Caco-2 (cell line): ENCODE measurements at regions not wholly inside any gene's neighbourhood (a gene's known extent, or its start where the extent isn't known, plus 50 kb on each side); places are given as distances from the start of the nearest gene placed in this dataset.

ENCODE experiments used
- BruUV-seq: library from RNA; stranded (reverse); fragments of 400-500 nt; replicated peaks from 2 replicates; lab custom pipeline; 2021; lab: Mats Ljungman, UMichigan
- CTCF ChIA-PET: fragments of 300-600 bp; sonication (Branson Sonifier 250); formaldehyde crosslinking; loops from one replicate; lab custom pipeline; 2022; ENCODE audit warnings: antibody characterized with exemption; lab: Charles Lee
- POLR2A ChIA-PET: fragments of 300-600 bp; sonication (Branson Sonifier 250); formaldehyde crosslinking; loops from one replicate; lab custom pipeline; 2022; ENCODE audit warnings: antibody characterized with exemption; lab: Charles Lee
- DNase-seq, 2 experiments: peaks; one replicate each; pipeline versions ENCODE4 v3.0.0 to v3.0.0-alpha.2; 2020 to 2022
- H3K27me3 ChIP-seq: replicated peaks from 2 replicates; pipeline ENCODE4 v1.6.0; 2011; ENCODE audit warnings: low read length; ENCODE audit not compliant: control insufficient read depth, insufficient read depth
- H3K36me3 ChIP-seq: 2 replicates; pipeline ENCODE4 v1.5.1; 2011; ENCODE audit warnings: low read length; ENCODE audit not compliant: control insufficient read depth, insufficient read depth
- H3K4me1 ChIP-seq: fragments of 250-450 bp; sonication (Bioruptor Pico); 2 replicates; pipeline ENCODE4 v1.5.1; 2020; ENCODE audit warnings: mild to moderate bottlenecking
- H3K4me3 ChIP-seq: 2 replicates; pipeline ENCODE4 v1.5.1; 2011; ENCODE audit warnings: low read depth, mild to moderate bottlenecking, control low read depth, low read length
- H3K9me3 ChIP-seq: fragments of 250-450 bp; sonication (Bioruptor Pico); 2 replicates; pipeline ENCODE4 v1.5.1; 2020; ENCODE audit warnings: mild to moderate bottlenecking, moderate library complexity
- H3K27ac Mint-ChIP-seq: one replicate; pipeline ENCODE4 v1.8.0; 2022; ENCODE audit warnings: mixed read lengths; ENCODE audit not compliant: unreplicated experiment
- H3K27me3 Mint-ChIP-seq: one replicate; pipeline ENCODE4 v1.8.0; 2022; ENCODE audit warnings: mixed read lengths; ENCODE audit not compliant: insufficient read depth, unreplicated experiment
- H3K36me3 Mint-ChIP-seq: one replicate; pipeline ENCODE4 v1.8.0; 2022; ENCODE audit warnings: mild to moderate bottlenecking, mixed read lengths; ENCODE audit not compliant: insufficient read depth, unreplicated experiment
- H3K4me1 Mint-ChIP-seq: one replicate; pipeline ENCODE4 v1.8.0; 2022; ENCODE audit warnings: low read depth, mixed read lengths; ENCODE audit not compliant: unreplicated experiment
- H3K4me3 Mint-ChIP-seq: one replicate; pipeline ENCODE4 v1.8.0; 2022; ENCODE audit warnings: mild to moderate bottlenecking, moderate library complexity, mixed read lengths; ENCODE audit not compliant: unreplicated experiment
- H3K9me3 Mint-ChIP-seq: one replicate; pipeline ENCODE4 v1.8.0; 2022; ENCODE audit warnings: mixed read lengths; ENCODE audit not compliant: unreplicated experiment
- intact Hi-C: fragments of 100-400 bp; cut with micrococcal nuclease; formaldehyde crosslinking; loops from one replicate; pipeline ENCODE4 v1.10.0; 2022; ENCODE audit not compliant: unreplicated experiment
- TF ChIP-seq, protein P1 (sequence below), 2 experiments: fragments of 200-600 bp in 1 of 2; IDR thresholded peaks; 1 replicate in 1 of 2; 2 replicates in 1 of 2; pipeline versions ENCODE4 v1.5.1 to v1.8.0; 2011 to 2022; ENCODE audit warnings: antibody characterized with exemption in 1 of 2, control low read depth in 1 of 2, inconsistent platforms in 1 of 2, low read depth in 1 of 2, low read length in 1 of 2, mild to moderate bottlenecking in 1 of 2, moderate library complexity in 1 of 2; ENCODE audit not compliant: insufficient read depth in 1 of 2, severe bottlenecking in 1 of 2, unreplicated experiment in 1 of 2

DNA sequence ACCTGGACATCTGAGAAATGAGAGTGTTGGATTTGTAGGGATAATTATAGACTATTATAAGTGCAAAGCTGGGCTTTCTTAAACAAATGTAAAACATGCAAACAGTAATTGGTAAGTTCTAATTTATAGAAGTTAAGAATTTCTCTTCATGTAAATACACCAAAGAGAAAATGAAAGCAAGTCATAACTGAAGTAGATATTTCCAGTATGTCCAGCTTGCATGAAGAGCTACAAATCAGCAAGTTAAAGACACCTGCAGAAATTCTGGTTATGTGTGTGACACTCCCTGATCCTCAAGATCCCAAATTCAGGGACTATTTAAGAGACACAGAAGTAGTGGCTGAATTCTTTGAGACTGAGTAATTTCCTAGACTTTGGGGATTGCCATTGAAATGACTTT is 308.9 kb downstream of the TLE4 start:
- no peak overlapping the region for H3K4me3 ChIP-seq
- no TSS peak for BruUV-seq
- Mint-ChIP-seq H3K36me3 (no peaks in the 10 kb centered on the region), H3K9me3 (no peaks in the 10 kb centered on the region), H3K27ac (no peak overlapping the region), H3K27me3 (peaks cover 2% of the 10 kb centered on the region), H3K4me3 (no peak overlapping the region), H3K4me1 (no peaks in the 10 kb centered on the region)
- no peaks in the 10 kb centered on the region for H3K36me3 ChIP-seq
- TF ChIP-seq, protein P1, sequence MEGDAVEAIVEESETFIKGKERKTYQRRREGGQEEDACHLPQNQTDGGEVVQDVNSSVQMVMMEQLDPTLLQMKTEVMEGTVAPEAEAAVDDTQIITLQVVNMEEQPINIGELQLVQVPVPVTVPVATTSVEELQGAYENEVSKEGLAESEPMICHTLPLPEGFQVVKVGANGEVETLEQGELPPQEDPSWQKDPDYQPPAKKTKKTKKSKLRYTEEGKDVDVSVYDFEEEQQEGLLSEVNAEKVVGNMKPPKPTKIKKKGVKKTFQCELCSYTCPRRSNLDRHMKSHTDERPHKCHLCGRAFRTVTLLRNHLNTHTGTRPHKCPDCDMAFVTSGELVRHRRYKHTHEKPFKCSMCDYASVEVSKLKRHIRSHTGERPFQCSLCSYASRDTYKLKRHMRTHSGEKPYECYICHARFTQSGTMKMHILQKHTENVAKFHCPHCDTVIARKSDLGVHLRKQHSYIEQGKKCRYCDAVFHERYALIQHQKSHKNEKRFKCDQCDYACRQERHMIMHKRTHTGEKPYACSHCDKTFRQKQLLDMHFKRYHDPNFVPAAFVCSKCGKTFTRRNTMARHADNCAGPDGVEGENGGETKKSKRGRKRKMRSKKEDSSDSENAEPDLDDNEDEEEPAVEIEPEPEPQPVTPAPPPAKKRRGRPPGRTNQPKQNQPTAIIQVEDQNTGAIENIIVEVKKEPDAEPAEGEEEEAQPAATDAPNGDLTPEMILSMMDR (IDR thresholded peaks at IDR 0.05; ENCODE audit: insufficient read depth in 1 of 2, low read depth in 1 of 2, low read length in 1 of 2, severe bottlenecking in 1 of 2, unreplicated experiment in 1 of 2): no peak
- H3K27me3 ChIP-seq: no peaks in the 10 kb centered on the region
- DNase-seq: no peak
- ChIA-PET POLR2A (no interaction called here), CTCF (no interaction called here)
- no peaks in the 10 kb centered on the region for H3K9me3 ChIP-seq
- intact Hi-C loops: no loop called here
- H3K4me1 ChIP-seq: no peaks in the 10 kb centered on the region

DNA sequence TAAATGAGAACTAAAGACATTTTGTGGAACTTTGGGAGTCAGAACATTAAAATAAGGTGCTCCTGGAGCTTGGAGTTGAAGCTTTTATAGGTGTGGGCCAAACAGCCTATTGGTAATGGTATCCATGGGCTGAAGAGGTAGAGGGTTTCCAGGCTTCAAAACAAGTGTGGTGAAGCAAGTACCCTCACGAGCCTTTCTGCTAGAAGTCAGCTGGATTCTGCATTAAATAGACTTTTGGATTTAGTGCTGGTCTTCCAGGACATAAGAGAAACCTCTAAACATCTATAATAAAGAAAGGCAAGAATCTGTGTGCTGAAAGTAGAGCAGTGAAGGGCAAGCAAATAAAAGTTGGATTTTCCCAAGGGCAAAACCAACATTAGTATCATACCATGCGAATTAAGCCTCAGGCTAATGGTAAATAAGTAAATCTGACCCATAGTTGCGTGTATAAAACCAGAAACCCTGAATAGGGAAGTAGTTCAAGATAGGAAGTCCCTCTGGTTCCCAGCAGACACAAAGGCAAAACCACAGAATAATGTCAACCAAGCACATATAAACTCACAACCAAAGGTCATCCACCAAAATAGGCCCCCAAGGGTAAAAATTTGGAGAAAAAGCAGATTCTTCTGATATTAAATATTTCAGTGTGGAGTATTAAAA is 306.3 kb downstream of the TLE4 start:
- no peak overlapping the region for H3K27ac Mint-ChIP-seq

DNA sequence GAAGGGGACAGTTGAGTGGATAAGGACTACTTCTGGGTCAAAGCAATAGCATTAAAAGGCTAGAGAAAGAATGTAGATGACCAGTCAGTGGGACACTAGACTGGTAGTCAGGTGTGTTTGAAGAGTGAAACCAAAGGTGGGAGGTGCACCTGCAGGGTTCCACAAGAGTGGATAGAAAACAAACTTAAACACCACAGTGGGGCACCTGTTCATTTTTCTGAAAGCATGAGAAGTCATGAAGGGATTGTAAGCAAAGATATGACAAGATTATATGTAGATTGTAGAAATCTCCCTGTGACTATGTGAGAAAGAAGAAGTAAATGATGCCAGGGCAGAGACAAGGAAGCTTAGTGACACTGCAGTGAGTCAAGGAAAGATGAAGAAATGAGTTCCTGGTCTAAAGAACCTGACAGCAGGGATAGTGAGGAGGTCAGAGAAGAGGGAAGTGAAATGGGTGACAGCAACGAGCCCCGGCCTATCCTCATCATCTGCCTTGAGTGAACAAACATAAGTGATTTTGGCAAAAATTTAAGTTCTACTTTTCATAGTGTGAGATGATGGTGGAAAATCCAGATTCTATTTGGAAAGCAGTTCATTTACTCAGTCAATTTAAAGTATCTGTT is 296.9 kb downstream of the TLE4 start:
- POLR2A ChIA-PET: no interaction called here
- no peak overlapping the region for H3K4me3 Mint-ChIP-seq

More for the DNA sequence above, 306.3 kb downstream of the TLE4 start:
- no peak for DNase-seq
- Histone ChIP-seq H3K36me3 (no peaks in the 10 kb centered on the region), H3K27me3 (no peaks in the 10 kb centered on the region), H3K4me3 (no peak overlapping the region), H3K9me3 (no peaks in the 10 kb centered on the region), H3K4me1 (no peaks in the 10 kb centered on the region)
- intact Hi-C loops: no loop called here
- no TSS peak for BruUV-seq
- Mint-ChIP-seq H3K27me3 (peaks cover 2% of the 10 kb centered on the region), H3K9me3 (no peaks in the 10 kb centered on the region), H3K4me1 (no peaks in the 10 kb centered on the region), H3K4me3 (no peak overlapping the region), H3K36me3 (no peaks in the 10 kb centered on the region)
- TF ChIP-seq, protein P1 (IDR thresholded peaks at IDR 0.05; ENCODE audit: insufficient read depth in 1 of 2, low read depth in 1 of 2, low read length in 1 of 2, severe bottlenecking in 1 of 2, unreplicated experiment in 1 of 2): no peak
- ChIA-PET CTCF (no interaction called here), POLR2A (no interaction called here)

More for the DNA sequence above, 296.9 kb downstream of the TLE4 start:
- no peak overlapping the region for H3K27ac Mint-ChIP-seq
- no TSS peak for BruUV-seq
- H3K36me3 Mint-ChIP-seq: no peaks in the 10 kb centered on the region
- H3K4me1 ChIP-seq: no peaks in the 10 kb centered on the region
- TF ChIP-seq, protein P1 (IDR thresholded peaks at IDR 0.05; ENCODE audit: insufficient read depth in 1 of 2, low read depth in 1 of 2, low read length in 1 of 2, severe bottlenecking in 1 of 2, unreplicated experiment in 1 of 2): no peak
- DNase-seq: no peak
- CTCF ChIA-PET: no interaction called here
- intact Hi-C loops: no loop called here
- H3K27me3 Mint-ChIP-seq: no peaks in the 10 kb centered on the region
- no peaks in the 10 kb centered on the region for H3K9me3 ChIP-seq
- no peaks in the 10 kb centered on the region for H3K36me3 ChIP-seq
- H3K4me3 ChIP-seq: no peak overlapping the region
- no peaks in the 10 kb centered on the region for H3K4me1 Mint-ChIP-seq
- H3K9me3 Mint-ChIP-seq: no peaks in the 10 kb centered on the region
- H3K27me3 ChIP-seq: no peaks in the 10 kb centered on the region
